RWPE2 (cell line): ENCODE measurements at regions not wholly inside any gene's neighbourhood (a gene's known extent, or its start where the extent isn't known, plus 50 kb on each side); places are given as distances from the start of the nearest gene placed in this dataset.

Experiments
- ATAC-seq: fragments of 200-7000 bp; cut with Tn5 transposase; 3 replicates; pipeline ENCODE4 v1.9.1; 2021; ENCODE audit warnings: low read depth
- DNase-seq: peaks from one replicate; pipeline ENCODE4 v3.0.0-alpha.2; 2020; ENCODE audit warnings: low spot score
- H3K27ac ChIP-seq: fragments of 450-650 bp; 2 replicates; pipeline ENCODE4 v1.5.1; 2017; ENCODE audit warnings: mild to moderate bottlenecking; ENCODE audit not compliant: poor library complexity, severe bottlenecking
- H3K27me3 ChIP-seq: fragments of 250-450 bp; sonication (Bioruptor Pico); 2 replicates; pipeline ENCODE4 v1.5.1; 2021; ENCODE audit warnings: mild to moderate bottlenecking, moderate library complexity; ENCODE audit not compliant: insufficient read depth, poor library complexity, severe bottlenecking
- H3K36me3 ChIP-seq: fragments of 250-450 bp; sonication (Bioruptor Pico); 2 replicates; pipeline ENCODE4 v1.5.1; 2020; ENCODE audit warnings: low read depth, mild to moderate bottlenecking, moderate library complexity
- H3K4me1 ChIP-seq: fragments of 250-450 bp; sonication (Bioruptor Pico); 2 replicates; pipeline ENCODE4 v1.5.1; 2021; ENCODE audit warnings: mild to moderate bottlenecking, moderate library complexity; ENCODE audit not compliant: insufficient read depth, poor library complexity, severe bottlenecking
- H3K4me3 ChIP-seq: fragments of 250-450 bp; sonication (Bioruptor Pico); 2 replicates; pipeline ENCODE4 v1.5.1; 2021; ENCODE audit warnings: mild to moderate bottlenecking, moderate library complexity; ENCODE audit not compliant: severe bottlenecking
- H3K9me3 ChIP-seq: fragments of 250-450 bp; sonication (Bioruptor Pico); 2 replicates; pipeline ENCODE4 v1.5.1; 2021; ENCODE audit warnings: mild to moderate bottlenecking, moderate library complexity; ENCODE audit not compliant: severe bottlenecking
- CTCF ChIP-seq: fragments of 450-650 bp; IDR thresholded peaks from one replicate; pipeline ENCODE4 v1.5.1; 2017; ENCODE audit warnings: mild to moderate bottlenecking, moderate library complexity; ENCODE audit not compliant: poor library complexity, severe bottlenecking

- H3K27ac ChIP-seq: no peak overlapping the region
- H3K4me1 ChIP-seq: peaks cover 9% of the 10 kb centered on the region
- no peaks in the 10 kb centered on the region for H3K36me3 ChIP-seq
- DNase-seq: no peak
- TF ChIP-seq CTCF: no peak
- H3K9me3 ChIP-seq: no peaks in the 10 kb centered on the region
- no peaks in the 10 kb centered on the region for H3K27me3 ChIP-seq
- no peak overlapping the region for H3K4me3 ChIP-seq
- ATAC-seq: no peak
These were observed 470.9 kb upstream of the SOX9 start for GRCh38 chr17:71649941-71650350.

- Histone ChIP-seq H3K4me3 (no peak overlapping the region), H3K36me3 (no peaks in the 10 kb centered on the region), H3K27me3 (no peaks in the 10 kb centered on the region), H3K4me1 (no peaks in the 10 kb centered on the region), H3K9me3 (no peaks in the 10 kb centered on the region), H3K27ac (no peak overlapping the region)
- DNase-seq: no peak
- TF ChIP-seq CTCF: no peak
- ATAC-seq: no peak
These were observed 465.3 kb upstream of the SOX9 start for GRCh38 chr17:71655542-71655941.

- H3K36me3 ChIP-seq: no peaks in the 10 kb centered on the region
- ATAC-seq (no peak), DNase-seq (no peak)
- TF ChIP-seq CTCF: no peak
- H3K9me3 ChIP-seq: no peaks in the 10 kb centered on the region
- H3K4me3 ChIP-seq: no peak overlapping the region
- H3K4me1 ChIP-seq: no peaks in the 10 kb centered on the region
- no peaks in the 10 kb centered on the region for H3K27me3 ChIP-seq
- no peak overlapping the region for H3K27ac ChIP-seq
These were observed 463.6 kb upstream of the SOX9 start for GRCh38 chr17:71656964-71657858.

GRCh38 chr17:71658996-71659395 is 461.8 kb upstream of the SOX9 start:
- ATAC-seq: no peak
- Histone ChIP-seq H3K9me3 (no peaks in the 10 kb centered on the region), H3K36me3 (no peaks in the 10 kb centered on the region), H3K27me3 (no peaks in the 10 kb centered on the region), H3K4me3 (no peak overlapping the region), H3K27ac (no peak overlapping the region), H3K4me1 (no peaks in the 10 kb centered on the region)
- TF ChIP-seq CTCF: no peak
- DNase-seq: no peak

GRCh38 chr17:71664861-71665260 is 456.0 kb upstream of the SOX9 start:
- no peak for ATAC-seq
- no peak for TF ChIP-seq CTCF

More at GRCh38 chr17:71664861-71665260, 456.0 kb upstream of the SOX9 start:
- H3K4me1 ChIP-seq: no peaks in the 10 kb centered on the region
- no peak overlapping the region for H3K4me3 ChIP-seq
- H3K27ac ChIP-seq: no peak overlapping the region
- no peaks in the 10 kb centered on the region for H3K36me3 ChIP-seq
- H3K9me3 ChIP-seq: no peaks in the 10 kb centered on the region
- no peaks in the 10 kb centered on the region for H3K27me3 ChIP-seq
- DNase-seq: no peak
